ENCODE measurements at regions not wholly inside any gene's neighbourhood (a gene's known extent, or its start where the extent isn't known, plus 50 kb on each side); places are given as distances from the start of the nearest gene placed in this dataset.

DNA sequence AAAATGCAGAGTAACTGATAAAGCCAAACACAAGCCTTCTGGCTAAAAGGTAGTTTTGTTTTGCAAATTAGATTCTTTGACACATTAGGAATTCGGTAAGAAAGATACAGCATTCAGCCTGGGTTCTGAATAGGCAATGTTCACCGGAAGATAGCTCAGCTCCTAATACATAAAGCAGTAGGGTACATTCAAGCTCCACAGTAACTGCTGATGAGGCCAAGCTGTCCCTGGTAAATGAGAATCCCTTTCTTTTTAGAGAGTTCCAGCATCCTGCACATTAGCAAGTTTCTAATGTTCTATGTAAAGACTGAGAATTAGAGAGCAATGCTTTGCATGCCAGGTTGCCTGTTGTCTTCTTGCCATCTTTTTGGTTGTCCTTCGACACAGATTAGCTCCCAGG lies 316.3 kb upstream of the SLC14A2 start:
- TF ChIP-seq POLR2AphosphoS5 (IDR thresholded peaks at IDR 0.05) (no peak), POLR2A (IDR thresholded peaks at IDR 0.05) (no peak)

Data from transverse colon (tissue), 3 donors.